ENCODE measurements at regions not wholly inside any gene's neighbourhood (a gene's known extent, or its start where the extent isn't known, plus 50 kb on each side); places are given as distances from the start of the nearest gene placed in this dataset.

- TF ChIP-seq CTCF (conservative IDR thresholded peaks at IDR 0.05; ENCODE audit: low read length), result no peak
- no peak for TF ChIP-seq EZH2phosphoT487 (IDR thresholded peaks at IDR 0.05; ENCODE audit: borderline replicate concordance)
Measured at GRCh38 chr9:115845648-115846312, 307.8 kb upstream of the PAPPA start.

Measured in Loucy (cell line).